ENCODE measurements at regions not wholly inside any gene's neighbourhood (a gene's known extent, or its start where the extent isn't known, plus 50 kb on each side); places are given as distances from the start of the nearest gene placed in this dataset.

GRCh38 chr7:39894904-39895303, 55.2 kb upstream of the CDK13 start:
- no peak for TF ChIP-seq CTCF (IDR thresholded peaks at IDR 0.05)
- no peaks in the 10 kb centered on the region for H3K36me3 Mint-ChIP-seq (ENCODE audit: low read depth)
- ChIA-PET CTCF (interaction anchor here (1.5 to 11.5 kb wide), 4 partner anchors 10 to 157 kb away, joined by 4 to 241 read pairs (median 14); no protein-coding TSS in a partner anchor), POLR2A (no interaction called here)
- H3K4me1 Mint-ChIP-seq: no peaks in the 10 kb centered on the region
- H3K9me3 Mint-ChIP-seq: no peaks in the 10 kb centered on the region
- no peak for ATAC-seq (ENCODE audit: low read depth)
- DNase-seq: no peak
- H3K4me3 Mint-ChIP-seq: no peak overlapping the region
- H3K27me3 Mint-ChIP-seq: peaks cover 9% of the 10 kb centered on the region
- no peak overlapping the region for H3K27ac Mint-ChIP-seq
- intact Hi-C loops (cut with micrococcal nuclease): loop anchor here (5.0 kb wide), 1 partner anchor 712 kb away; no protein-coding TSS in a partner anchor

- Mint-ChIP-seq H3K27ac (no peak overlapping the region), H3K9me3 (no peaks in the 10 kb centered on the region), H3K4me3 (no peak overlapping the region), H3K36me3 (ENCODE audit: low read depth) (no peaks in the 10 kb centered on the region), H3K4me1 (no peaks in the 10 kb centered on the region), H3K27me3 (peaks cover 11% of the 10 kb centered on the region)
- intact Hi-C loops (cut with micrococcal nuclease): loop anchor here (1.0 to 5.0 kb wide), 4 partner anchors 54 to 710 kb away; partner anchors contain the start of gene MPLKIP
- ATAC-seq (ENCODE audit: low read depth) (no peak), DNase-seq (no peak)
- no peak for TF ChIP-seq CTCF (IDR thresholded peaks at IDR 0.05)
- ChIA-PET POLR2A (interaction anchor here (0.9 to 1.3 kb wide), 4 partner anchors 51 to 238 kb away, joined by 3 to 4 read pairs (median 4); partner anchors contain the start of genes MPLKIP and SUGCT), CTCF (interaction anchor here (0.9 to 11.5 kb wide), 19 partner anchors 9 to 317 kb away, joined by 3 to 241 read pairs (median 6); partner anchors contain the start of genes MPLKIP and SUGCT)
Observed at GRCh38 chr7:39896840-39897239, 53.2 kb upstream of the CDK13 start.

DNA sequence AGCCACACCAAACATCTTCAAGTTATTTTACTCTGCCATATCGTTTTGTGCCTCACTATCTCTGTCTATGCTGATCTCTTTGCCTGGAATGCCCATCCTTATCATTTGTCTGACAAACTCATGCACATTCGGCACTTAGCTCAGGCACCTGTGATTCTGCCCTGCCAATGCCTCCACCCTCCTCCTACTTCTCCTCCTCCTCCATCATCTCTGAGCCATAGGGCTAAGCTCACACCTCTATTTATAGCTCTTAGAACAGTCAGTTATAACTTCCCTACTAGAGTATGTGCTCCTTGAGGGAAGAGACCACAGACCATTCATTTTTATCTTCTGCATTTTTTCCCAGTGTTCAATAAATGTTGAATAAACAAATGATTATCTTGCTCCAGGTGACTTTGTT, 51.2 kb upstream of the CDK13 start:
- no peak for TF ChIP-seq CTCF (IDR thresholded peaks at IDR 0.05)
- Mint-ChIP-seq H3K36me3 (ENCODE audit: low read depth) (no peaks in the 10 kb centered on the region), H3K4me1 (no peaks in the 10 kb centered on the region), H3K27me3 (peaks cover 10% of the 10 kb centered on the region), H3K27ac (no peak overlapping the region), H3K4me3 (no peak overlapping the region), H3K9me3 (no peaks in the 10 kb centered on the region)
- intact Hi-C loops (cut with micrococcal nuclease): loop anchor here (5.0 kb wide), 1 partner anchor 708 kb away; no protein-coding TSS in a partner anchor
- DNase-seq (no peak), ATAC-seq (ENCODE audit: low read depth) (no peak)
- CTCF ChIA-PET: interaction anchor here (1.4 to 11.5 kb wide), 2 partner anchors 49 to 153 kb away, joined by 4 to 241 read pairs; no protein-coding TSS in a partner anchor
- POLR2A ChIA-PET: no interaction called here
